ENCODE measurements at regions not wholly inside any gene's neighbourhood (a gene's known extent, or its start where the extent isn't known, plus 50 kb on each side); places are given as distances from the start of the nearest gene placed in this dataset.
"Not testable (repeated sequence)": the region's sequence is repeated elsewhere in the genome, so short reads cannot be mapped to it uniquely, and the experiment has no call there.

DNA sequence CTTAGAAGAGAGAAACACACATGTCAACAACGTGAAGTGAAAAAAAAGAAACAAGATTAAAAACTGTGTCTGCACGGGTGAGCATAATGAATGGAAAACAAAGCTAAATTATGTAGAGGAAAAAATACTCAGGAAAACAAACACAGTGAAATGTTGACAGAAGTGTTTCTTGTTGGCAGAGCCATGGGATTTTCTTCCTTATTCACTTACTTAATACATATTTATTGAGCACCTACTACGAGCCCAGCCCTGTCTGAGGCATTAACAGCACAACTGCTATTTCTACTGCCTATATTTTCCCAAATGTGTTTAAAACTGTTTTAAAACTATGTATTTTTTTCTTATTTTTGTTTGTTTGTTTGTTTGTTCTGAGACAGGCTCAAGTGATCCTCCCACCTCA is 69.9 kb downstream of the DIO3 start:
- Histone ChIP-seq H3K36me3 (no peaks in the 10 kb centered on the region), H3K4me3 (no peak overlapping the region), H3K4me1 (ENCODE audit: control insufficient read depth in 1 of 2, low read depth in 2 of 2) (peaks cover 7 to 12% of the 10 kb centered on the region in 2 donors), H3K27ac (no peak overlapping the region), H3K9me3 (no peaks in the 10 kb centered on the region), H3K27me3 (replicated peaks; ENCODE audit: insufficient read depth) (no peaks in the 10 kb centered on the region)
- TF ChIP-seq CTCF (IDR thresholded peaks at IDR 0.05), result no peak
- ATAC-seq (ENCODE audit: insufficient number of reproducible peaks, low FRiP score, low read depth) (no peak), DNase-seq (ENCODE audit: low spot score) (no peak)

DNA sequence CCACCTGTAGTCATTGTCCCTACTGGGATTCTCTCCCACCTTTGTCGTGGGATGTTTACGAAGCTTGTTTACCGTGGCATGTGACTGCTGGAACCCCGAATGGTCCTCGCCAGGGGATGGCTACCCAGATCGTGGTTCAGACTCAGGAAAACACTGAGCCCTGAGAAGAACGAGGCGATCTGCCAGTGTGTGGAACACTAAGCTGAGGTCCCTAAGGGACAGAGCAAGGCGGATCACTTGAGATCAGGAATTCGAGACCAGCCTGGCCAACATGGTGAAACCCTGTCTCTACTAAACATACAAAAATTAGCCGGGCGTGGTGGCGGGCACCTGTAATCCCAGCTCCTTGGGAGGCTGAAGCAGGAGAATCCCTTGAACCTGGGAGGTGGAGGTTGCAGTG is 70.7 kb downstream of the DIO3 start:
- ATAC-seq (ENCODE audit: insufficient number of reproducible peaks, low FRiP score, low read depth); H3K9me3 ChIP-seq; H3K27me3 ChIP-seq (replicated peaks; ENCODE audit: insufficient read depth); H3K36me3 ChIP-seq; H3K27ac ChIP-seq; H3K4me3 ChIP-seq; DNase-seq (ENCODE audit: low spot score): not testable (repeated sequence)
- peaks cover 7 to 12% of the 10 kb centered on the region in 2 donors for H3K4me1 ChIP-seq (ENCODE audit: control insufficient read depth in 1 of 2, low read depth in 2 of 2)

DNA sequence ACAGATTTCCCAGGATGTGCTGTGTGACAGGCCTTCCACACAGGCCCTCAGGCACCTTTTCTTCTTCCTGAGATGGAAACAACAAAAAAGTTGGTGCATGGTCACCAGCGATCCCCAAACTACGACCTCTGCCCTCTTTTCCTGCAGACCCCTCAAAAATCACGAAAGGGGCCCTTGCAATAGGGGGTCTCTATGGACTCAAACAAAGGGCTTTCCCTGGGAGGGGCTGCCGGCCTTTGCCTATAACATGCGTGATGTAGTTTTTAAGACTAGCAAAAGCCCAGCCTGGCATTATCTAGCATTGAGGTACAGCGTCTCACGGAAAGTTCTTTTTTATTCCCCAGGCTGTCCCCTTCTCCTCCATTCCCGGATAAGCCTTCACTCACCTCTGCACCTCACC is 71.2 kb downstream of the DIO3 start:
- TF ChIP-seq CTCF (IDR thresholded peaks at IDR 0.05), result no peak
- Histone ChIP-seq H3K4me3 (no peak overlapping the region), H3K9me3 (no peaks in the 10 kb centered on the region), H3K4me1 (ENCODE audit: control insufficient read depth in 1 of 2, low read depth in 2 of 2) (peaks cover 7 to 12% of the 10 kb centered on the region in 2 donors), H3K27me3 (replicated peaks; ENCODE audit: insufficient read depth) (no peaks in the 10 kb centered on the region), H3K36me3 (no peaks in the 10 kb centered on the region), H3K27ac (no peak overlapping the region)
- no peak for ATAC-seq (ENCODE audit: insufficient number of reproducible peaks, low FRiP score, low read depth)
- DNase-seq (ENCODE audit: low spot score), result no peak

- Histone ChIP-seq H3K36me3 (no peaks in the 10 kb centered on the region), H3K4me1 (ENCODE audit: control insufficient read depth in 1 of 2, low read depth in 2 of 2) (peaks cover under 1 to 5% of the 10 kb centered on the region in 2 donors), H3K27me3 (replicated peaks; ENCODE audit: insufficient read depth) (no peaks in the 10 kb centered on the region), H3K27ac (no peak overlapping the region), H3K9me3 (no peaks in the 10 kb centered on the region), H3K4me3 (no peak overlapping the region)
- no peak for ATAC-seq (ENCODE audit: insufficient number of reproducible peaks, low FRiP score, low read depth)
- DNase-seq (ENCODE audit: low spot score), result no peak
- no peak for TF ChIP-seq CTCF (IDR thresholded peaks at IDR 0.05)
Observed at GRCh38 chr14:101633276-101633675, 72.0 kb downstream of the DIO3 start.

GRCh38 chr14:101634202-101634849 is 73.0 kb downstream of the DIO3 start:
- Histone ChIP-seq H3K9me3 (no peaks in the 10 kb centered on the region), H3K4me1 (ENCODE audit: control insufficient read depth in 1 of 2, low read depth in 2 of 2) (no peaks in the 10 kb centered on the region), H3K36me3 (no peaks in the 10 kb centered on the region), H3K27ac (no peak overlapping the region), H3K4me3 (no peak overlapping the region), H3K27me3 (replicated peaks; ENCODE audit: insufficient read depth) (no peaks in the 10 kb centered on the region)
- DNase-seq (ENCODE audit: low spot score), result no peak
- no peak for ATAC-seq (ENCODE audit: insufficient number of reproducible peaks, low FRiP score, low read depth)
- no peak for TF ChIP-seq CTCF (IDR thresholded peaks at IDR 0.05)
